ENCODE measurements at regions not wholly inside any gene's neighbourhood (a gene's known extent, or its start where the extent isn't known, plus 50 kb on each side); places are given as distances from the start of the nearest gene placed in this dataset.
"Not testable (repeated sequence)": the region's sequence is repeated elsewhere in the genome, so short reads cannot be mapped to it uniquely, and the experiment has no call there.

GRCh38 chr9:42434844-42435714, 251.6 kb downstream of the SPATA31A6 start:
- peak; percentile 33 for DNase-seq (ENCODE audit: low spot score)

GRCh38 chr9:42435715-42436342, 252.4 kb downstream of the SPATA31A6 start:
- not testable (repeated sequence) for DNase-seq (ENCODE audit: low spot score)

- DNase-seq (ENCODE audit: low spot score) = not testable (repeated sequence)
These were observed 253.7 kb downstream of the SPATA31A6 start for GRCh38 chr9:42437057-42437759.

GRCh38 chr9:42442680-42443079, 259.2 kb downstream of the SPATA31A6 start:
- DNase-seq (ENCODE audit: low spot score) = not testable (repeated sequence)

GRCh38 chr9:42443414-42443813, 260.0 kb downstream of the SPATA31A6 start:
- not testable (repeated sequence) for DNase-seq (ENCODE audit: low spot score)

- DNase-seq (ENCODE audit: low spot score) = not testable (repeated sequence)
These were observed 278.0 kb downstream of the SPATA31A6 start for GRCh38 chr9:42461436-42461835.

GRCh38 chr9:42461863-42462262, 278.4 kb downstream of the SPATA31A6 start:
- not testable (repeated sequence) for DNase-seq (ENCODE audit: low spot score)

- not testable (repeated sequence) for DNase-seq (ENCODE audit: low spot score)
These were observed 280.5 kb downstream of the SPATA31A6 start for GRCh38 chr9:42463981-42464380.

- not testable (repeated sequence) for DNase-seq (ENCODE audit: low spot score)
These were observed 287.1 kb downstream of the SPATA31A6 start for GRCh38 chr9:42470577-42470976.

- DNase-seq (ENCODE audit: low spot score) = not testable (repeated sequence)
These were observed 307.5 kb downstream of the SPATA31A6 start for GRCh38 chr9:42490989-42491388.

GRCh38 chr9:42502620-42503264, 319.3 kb downstream of the SPATA31A6 start:
- DNase-seq (ENCODE audit: low spot score) = not testable (repeated sequence)

GRCh38 chr9:42508111-42508510, 324.7 kb downstream of the SPATA31A6 start:
- not testable (repeated sequence) for DNase-seq (ENCODE audit: low spot score)

GRCh38 chr9:42513535-42513934, 330.1 kb downstream of the SPATA31A6 start:
- DNase-seq (ENCODE audit: low spot score) = not testable (repeated sequence)

- DNase-seq (ENCODE audit: low spot score) = peak; percentile 4
These were observed 351.0 kb downstream of the SPATA31A6 start for GRCh38 chr9:42534325-42534983.

GRCh38 chr9:42534984-42535325, 351.5 kb downstream of the SPATA31A6 start:
- DNase-seq (ENCODE audit: low spot score) = peak; percentile 42

GRCh38 chr9:42550789-42551357, 367.4 kb downstream of the SPATA31A6 start:
- not testable (repeated sequence) for DNase-seq (ENCODE audit: low spot score)

GRCh38 chr9:42568530-42568929, 385.1 kb downstream of the SPATA31A6 start:
- not testable (repeated sequence) for DNase-seq (ENCODE audit: low spot score)

GRCh38 chr9:42568942-42569556, 385.6 kb downstream of the SPATA31A6 start:
- DNase-seq (ENCODE audit: low spot score) = not testable (repeated sequence)

GRCh38 chr9:42577851-42578250, 394.4 kb downstream of the SPATA31A6 start:
- not testable (repeated sequence) for DNase-seq (ENCODE audit: low spot score)
